ENCODE measurements at regions not wholly inside any gene's neighbourhood (a gene's known extent, or its start where the extent isn't known, plus 50 kb on each side); places are given as distances from the start of the nearest gene placed in this dataset.

DNA sequence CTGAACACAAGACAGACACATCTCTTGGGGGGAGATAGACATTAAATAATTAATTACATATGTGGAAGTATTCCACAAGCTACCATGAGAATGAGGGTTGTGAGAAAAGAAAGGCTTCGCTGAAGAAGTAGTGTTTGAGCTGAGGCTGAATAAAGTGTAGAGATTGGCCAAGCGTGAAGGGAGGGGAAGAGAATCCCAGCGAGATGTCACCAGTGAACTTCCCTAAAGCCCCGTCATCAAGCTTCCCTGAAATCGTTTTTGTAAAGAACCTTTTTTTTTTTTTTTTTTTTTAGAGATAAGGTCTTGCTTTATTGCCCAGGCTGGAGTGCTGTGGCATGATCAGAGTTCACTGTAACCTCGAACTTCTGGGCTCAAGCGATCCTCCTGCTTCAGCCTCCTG lies 235.2 kb downstream of the KCNRG start:
- no peak for ATAC-seq (ENCODE audit: low read depth)
- no peak overlapping the region for H2BK20ac ChIP-seq (ENCODE audit: low read depth, low read length)
- no peak overlapping the region for H2AFZ ChIP-seq (replicated peaks; ENCODE audit: low read length, poor library complexity)
- H3K4me1 ChIP-seq (ENCODE audit: control insufficient read depth, insufficient read depth, low read length), result no peaks in the 10 kb centered on the region
- no peak overlapping the region for H3K18ac ChIP-seq (ENCODE audit: low read depth, low read length)
- in situ Hi-C loops (cut with MboI; ENCODE audit: low sequenced_read_pairs), result no loop called here
- H3K27ac ChIP-seq (ENCODE audit: insufficient read depth, low read length), result no peak overlapping the region
- no peak overlapping the region for H2BK15ac ChIP-seq (ENCODE audit: low read depth, low read length)
- no TSS peak for BruUV-seq (replicated peaks)
- no peak overlapping the region for H4K5ac ChIP-seq (ENCODE audit: low read depth, low read length)
- no peak for DNase-seq
- H3K4me3 ChIP-seq (ENCODE audit: insufficient read depth, low read depth, low read length), result no peak overlapping the region
- no peaks in the 10 kb centered on the region for H3K36me3 ChIP-seq (ENCODE audit: control insufficient read depth, insufficient read depth, low read length)
- no peak overlapping the region for H3K4ac ChIP-seq (ENCODE audit: low read depth, low read length)
- H4K8ac ChIP-seq (ENCODE audit: low read depth in 2 of 2, low read length in 2 of 2), result no peak overlapping the region
- no peak overlapping the region for H3K56ac ChIP-seq (ENCODE audit: extremely low read depth, insufficient read depth, low read length)
- no peak overlapping the region for H3K4me2 ChIP-seq (ENCODE audit: low read depth, low read length)
- H2BK5ac ChIP-seq (ENCODE audit: low read depth, low read length, poor library complexity, severe bottlenecking), result no peak overlapping the region
- no peaks in the 10 kb centered on the region; the same call in 1 of the 2 replicates for H3K9me3 ChIP-seq (ENCODE audit: control insufficient read depth, insufficient read depth, low read length)
- 0 out of 2 replicates have a peak, but pooled peaks cover under 1% of the 10 kb centered on the region for H3K9me1 ChIP-seq (ENCODE audit: insufficient read depth, low read length)
- H3K79me1 ChIP-seq (ENCODE audit: low read depth in 1 of 2, low read length in 2 of 2), result no peaks in the 10 kb centered on the region
- TF ChIP-seq FOS (IDR thresholded peaks at IDR 0.05; ENCODE audit: low read depth, low read length) (no peak), MAZ (IDR thresholded peaks at IDR 0.05; ENCODE audit: borderline replicate concordance, low read depth, low read length) (no peak), NFE2L2 (IDR thresholded peaks at IDR 0.05; ENCODE audit: low read depth, low read length) (no peak), RAD21 (IDR thresholded peaks at IDR 0.05; ENCODE audit: low read length) (no peak), RCOR1 (IDR thresholded peaks at IDR 0.05; ENCODE audit: insufficient replicate concordance, low read length) (no peak), SMC3 (IDR thresholded peaks at IDR 0.05; ENCODE audit: low read depth, low read length) (no peak), CHD1 (IDR thresholded peaks at IDR 0.05; ENCODE audit: low read depth, low read length) (no peak), RFX5 (IDR thresholded peaks at IDR 0.05; ENCODE audit: low read depth, low read length) (no peak), ELK1 (IDR thresholded peaks at IDR 0.05; ENCODE audit: borderline replicate concordance, low read depth, low read length) (no peak), MXI1 (IDR thresholded peaks at IDR 0.05; ENCODE audit: borderline replicate concordance, low read depth, low read length) (no peak), CEBPB (IDR thresholded peaks at IDR 0.05; ENCODE audit: low read depth, low read length) (no peak), MAFK (IDR thresholded peaks at IDR 0.05; ENCODE audit: low read depth, low read length) (no peak), BHLHE40 (IDR thresholded peaks at IDR 0.05; ENCODE audit: low read depth, low read length) (no peak), POLR2A (IDR thresholded peaks at IDR 0.05; ENCODE audit: low read depth, low read length) (no peak)
- TF ChIP-seq, protein P1, sequence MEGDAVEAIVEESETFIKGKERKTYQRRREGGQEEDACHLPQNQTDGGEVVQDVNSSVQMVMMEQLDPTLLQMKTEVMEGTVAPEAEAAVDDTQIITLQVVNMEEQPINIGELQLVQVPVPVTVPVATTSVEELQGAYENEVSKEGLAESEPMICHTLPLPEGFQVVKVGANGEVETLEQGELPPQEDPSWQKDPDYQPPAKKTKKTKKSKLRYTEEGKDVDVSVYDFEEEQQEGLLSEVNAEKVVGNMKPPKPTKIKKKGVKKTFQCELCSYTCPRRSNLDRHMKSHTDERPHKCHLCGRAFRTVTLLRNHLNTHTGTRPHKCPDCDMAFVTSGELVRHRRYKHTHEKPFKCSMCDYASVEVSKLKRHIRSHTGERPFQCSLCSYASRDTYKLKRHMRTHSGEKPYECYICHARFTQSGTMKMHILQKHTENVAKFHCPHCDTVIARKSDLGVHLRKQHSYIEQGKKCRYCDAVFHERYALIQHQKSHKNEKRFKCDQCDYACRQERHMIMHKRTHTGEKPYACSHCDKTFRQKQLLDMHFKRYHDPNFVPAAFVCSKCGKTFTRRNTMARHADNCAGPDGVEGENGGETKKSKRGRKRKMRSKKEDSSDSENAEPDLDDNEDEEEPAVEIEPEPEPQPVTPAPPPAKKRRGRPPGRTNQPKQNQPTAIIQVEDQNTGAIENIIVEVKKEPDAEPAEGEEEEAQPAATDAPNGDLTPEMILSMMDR (conservative IDR thresholded peaks at IDR 0.05; ENCODE audit: low read depth, low read length), result no peak
- TF ChIP-seq, protein P2, sequence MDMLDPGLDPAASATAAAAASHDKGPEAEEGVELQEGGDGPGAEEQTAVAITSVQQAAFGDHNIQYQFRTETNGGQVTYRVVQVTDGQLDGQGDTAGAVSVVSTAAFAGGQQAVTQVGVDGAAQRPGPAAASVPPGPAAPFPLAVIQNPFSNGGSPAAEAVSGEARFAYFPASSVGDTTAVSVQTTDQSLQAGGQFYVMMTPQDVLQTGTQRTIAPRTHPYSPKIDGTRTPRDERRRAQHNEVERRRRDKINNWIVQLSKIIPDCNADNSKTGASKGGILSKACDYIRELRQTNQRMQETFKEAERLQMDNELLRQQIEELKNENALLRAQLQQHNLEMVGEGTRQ (IDR thresholded peaks at IDR 0.05; ENCODE audit: low read depth, low read length), result no peak
- no CpG with 5 or more reads among the region's 7 CpGs for WGBS, 2 experiments (ENCODE audit: extremely low coverage in 2 of 2, insufficient read length in 1 of 2)
- no peak overlapping the region for H3K9ac ChIP-seq (ENCODE audit: low read depth, low read length)
- intact Hi-C loops (cut with micrococcal nuclease), result no loop called here
- CTCF ChIA-PET, result no interaction called here
- H3K14ac ChIP-seq (replicated peaks; ENCODE audit: low read depth, low read length), result no peak overlapping the region
- no peak overlapping the region for H3K23ac ChIP-seq (ENCODE audit: low read depth, low read length)
- POLR2A ChIA-PET (ENCODE audit: unreplicated experiment), result no interaction called here
- no peak overlapping the region for H4K91ac ChIP-seq (ENCODE audit: insufficient read depth, low read depth, low read length)
- no peak overlapping the region for H2BK120ac ChIP-seq (ENCODE audit: low read depth, low read length)
- H3K27me3 ChIP-seq (ENCODE audit: control insufficient read depth, insufficient read depth, low read length), result peaks cover 46% of the 10 kb centered on the region
- dilution Hi-C loops (cut with HindIII; ENCODE audit: low sequenced_read_pairs, unreplicated experiment), result no loop called here
- no peak overlapping the region for H2AK5ac ChIP-seq (ENCODE audit: low read depth, low read length)
- H2AK9ac ChIP-seq (replicated peaks; ENCODE audit: low read depth, low read length, poor library complexity), result no peak overlapping the region
- H4K20me1 ChIP-seq (ENCODE audit: insufficient read depth, low read length), result 0 out of 2 replicates have a peak, but pooled peaks cover under 1% of the 10 kb centered on the region
